NCI-H1105 treated with DMSO at 0.1 percent for 48 hours (cell line): ENCODE measurements at regions not wholly inside any gene's neighbourhood (a gene's known extent, or its start where the extent isn't known, plus 50 kb on each side); places are given as distances from the start of the nearest gene placed in this dataset.

Experiments used
- DNase-seq: peaks from one replicate; lab custom pipeline; 2025; lab: John Stamatoyannopoulos, UW

GRCh38 chr6:54058236-54058635, 53.0 kb upstream of the MLIP start:
- DNase-seq: no peak

GRCh38 chr6:54059683-54060082, 51.6 kb upstream of the MLIP start:
- no peak for DNase-seq

GRCh38 chr6:54060286-54060685, 51.0 kb upstream of the MLIP start:
- no peak for DNase-seq
